ENCODE measurements at regions not wholly inside any gene's neighbourhood (a gene's known extent, or its start where the extent isn't known, plus 50 kb on each side); places are given as distances from the start of the nearest gene placed in this dataset.

DNA sequence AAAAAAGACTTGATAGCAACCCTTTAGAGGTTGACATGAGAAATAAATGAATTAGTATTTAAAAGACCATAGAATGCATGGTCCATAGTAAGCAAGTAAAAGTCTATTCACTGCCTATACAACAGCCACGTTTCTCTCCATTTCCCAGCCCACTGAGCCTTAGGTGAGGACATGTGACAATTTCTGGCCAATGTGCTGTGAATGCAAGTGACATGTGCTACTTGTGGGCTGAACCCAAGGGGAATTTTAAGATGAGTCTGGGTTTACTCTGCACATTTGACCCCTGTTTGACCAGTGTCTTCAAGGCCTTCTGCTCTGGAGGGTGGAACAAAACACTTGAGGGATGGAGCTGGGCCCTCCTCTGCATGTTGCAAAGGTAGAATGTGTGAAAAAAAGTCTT lies 384.4 kb upstream of the KLF6 start:
- POLR2A ChIA-PET: no interaction called here
- no peak for TF ChIP-seq PTRF (tag; IDR thresholded peaks at IDR 0.05)
- no peak for TF ChIP-seq CBFA2T2 (conservative IDR thresholded peaks at IDR 0.05)
- TF ChIP-seq ZNF184 (CRISPR knock-in tag; IDR thresholded peaks at IDR 0.05): no peak
- intact Hi-C loops (cut with micrococcal nuclease) (no loop called here), in situ Hi-C loops (cut with MboI) (no loop called here)
- H3K9ac ChIP-seq (ENCODE audit: insufficient read depth in 1 of 2, low read depth in 2 of 2, low read length in 2 of 2): no peak overlapping the region
- ATAC-seq (no peak), DNase-seq (ENCODE audit: extremely low read depth in 1 of 4, low spot score in 3 of 4) (no peak), FAIRE-seq (no peak)
- H4K20me1 ChIP-seq (replicated peaks; ENCODE audit: control insufficient read depth, insufficient read depth, low read length): no peaks in the 10 kb centered on the region
- no peak overlapping the region for H3K27ac ChIP-seq (ENCODE audit: extremely low read depth, low read depth, low read length)
- no peaks in the 10 kb centered on the region for H3K9me3 ChIP-seq (replicated peaks; ENCODE audit: control insufficient read depth, insufficient read depth, low read depth, low read length)
- H3K4me2 ChIP-seq (ENCODE audit: insufficient read depth, low read length): no peak overlapping the region
- CTCF ChIA-PET (ENCODE audit: low intra/inter-chr PET ratio): no interaction called here
- no peaks in the 10 kb centered on the region for H3K79me2 ChIP-seq (ENCODE audit: control insufficient read depth, insufficient read depth, low read length)
- H2AFZ ChIP-seq (ENCODE audit: low read depth, low read length): no peak overlapping the region
- H3K4me3 ChIP-seq: no peak overlapping the region
- H3K36me3 ChIP-seq (ENCODE audit: control insufficient read depth, insufficient read depth, low read length): no peaks in the 10 kb centered on the region
- WGBS (ENCODE audit: insufficient coverage, low coverage, missing lambda C conversion rate): 0% methylated on average over 1 of the region's 1 CpG
- H3K27me3 ChIP-seq (ENCODE audit: control insufficient read depth in 2 of 2, insufficient read depth in 2 of 2, low read length in 2 of 2): peaks cover 2 to 15% of the 10 kb centered on the region in 2 experiments; a peak in 3 of 5 replicates
- no peaks in the 10 kb centered on the region for H3K4me1 ChIP-seq (replicated peaks in 1 of 2; ENCODE audit: control insufficient read depth in 2 of 2, insufficient read depth in 2 of 2, low read length in 2 of 2)
- no TSS peak for BruUV-seq (replicated peaks)
- H3K9me1 ChIP-seq (ENCODE audit: control insufficient read depth, insufficient read depth, low read length): no peaks in the 10 kb centered on the region

DNA sequence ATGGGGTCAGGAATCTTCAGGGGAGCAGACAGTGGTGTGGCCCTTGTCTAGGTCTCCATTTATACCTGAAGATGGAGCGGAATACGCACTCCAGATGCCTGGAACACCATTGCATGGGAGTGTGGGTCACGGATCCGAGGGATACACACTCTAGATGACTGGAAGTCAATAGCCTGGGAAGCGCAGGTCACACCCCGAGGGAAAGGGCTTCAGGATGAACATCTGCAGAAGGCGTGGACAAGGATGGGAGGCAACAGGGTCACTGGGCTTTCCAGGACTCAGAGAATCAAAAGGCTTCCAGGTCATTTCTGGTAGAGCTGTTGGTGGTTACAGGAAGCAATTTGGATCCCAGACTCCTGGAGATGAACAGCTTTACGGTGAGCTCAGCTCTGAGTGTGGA lies 382.2 kb upstream of the KLF6 start:
- POLR2A ChIA-PET: no interaction called here
- in situ Hi-C loops (cut with MboI) (no loop called here), intact Hi-C loops (cut with micrococcal nuclease) (no loop called here)
- Histone ChIP-seq H3K27ac (ENCODE audit: extremely low read depth, low read depth, low read length) (no peak overlapping the region), H2AFZ (ENCODE audit: low read depth, low read length) (no peak overlapping the region), H3K36me3 (ENCODE audit: control insufficient read depth, insufficient read depth, low read length) (no peaks in the 10 kb centered on the region), H3K9me1 (ENCODE audit: control insufficient read depth, insufficient read depth, low read length) (no peaks in the 10 kb centered on the region), H3K4me2 (ENCODE audit: insufficient read depth, low read length) (no peak overlapping the region), H3K9ac (ENCODE audit: insufficient read depth in 1 of 2, low read depth in 2 of 2, low read length in 2 of 2) (no peak overlapping the region), H4K20me1 (replicated peaks; ENCODE audit: control insufficient read depth, insufficient read depth, low read length) (no peaks in the 10 kb centered on the region), H3K4me1 (replicated peaks in 1 of 2; ENCODE audit: control insufficient read depth in 2 of 2, insufficient read depth in 2 of 2, low read length in 2 of 2) (no peaks in the 10 kb centered on the region), H3K79me2 (ENCODE audit: control insufficient read depth, insufficient read depth, low read length) (no peaks in the 10 kb centered on the region), H3K4me3 (no peak overlapping the region), H3K9me3 (replicated peaks; ENCODE audit: control insufficient read depth, insufficient read depth, low read depth, low read length) (no peaks in the 10 kb centered on the region), H3K27me3 (ENCODE audit: control insufficient read depth in 2 of 2, insufficient read depth in 2 of 2, low read length in 2 of 2) (peaks cover 2 to 11% of the 10 kb centered on the region in 2 experiments; a peak in 3 of 5 replicates)
- WGBS (ENCODE audit: insufficient coverage, low coverage, missing lambda C conversion rate): under 1% methylated on average over 8 of the region's 8 CpGs
- no peak for FAIRE-seq
- ATAC-seq: no peak
- CTCF ChIA-PET (ENCODE audit: low intra/inter-chr PET ratio): no interaction called here
- no TSS peak for BruUV-seq (replicated peaks)
- DNase-seq (ENCODE audit: extremely low read depth in 1 of 4, low spot score in 3 of 4): no peak
- TF ChIP-seq MTA3 (IDR thresholded peaks at IDR 0.05; ENCODE audit: borderline replicate concordance) (no peak), DMBX1 (CRISPR knock-in tag; IDR thresholded peaks at IDR 0.05; ENCODE audit: borderline replicate concordance) (no peak), SETDB1 (IDR thresholded peaks at IDR 0.05; ENCODE audit: low read length) (no peak), ZBTB7A (IDR thresholded peaks at IDR 0.05; ENCODE audit: borderline replicate concordance, control insufficient read depth, low read depth, low read length) (no peak), ZNF347 (CRISPR knock-in tag; IDR thresholded peaks at IDR 0.05; ENCODE audit: low read depth) (no peak), ZNF717 (CRISPR knock-in tag; IDR thresholded peaks at IDR 0.05) (no peak), SMARCC2 (IDR thresholded peaks at IDR 0.05; ENCODE audit: low read depth) (no peak), ZFP1 (CRISPR knock-in tag; IDR thresholded peaks at IDR 0.05) (no peak), SRSF1 (IDR thresholded peaks at IDR 0.05; ENCODE audit: low read depth, low read length) (no peak), TCFL5 (CRISPR knock-in tag; conservative IDR thresholded peaks at IDR 0.05) (no peak), CAMTA2 (CRISPR knock-in tag; conservative IDR thresholded peaks at IDR 0.05) (no peak), ZNF124 (CRISPR knock-in tag; IDR thresholded peaks at IDR 0.05) (no peak), FOXK2 (conservative IDR thresholded peaks at IDR 0.05 in 1 of 2, IDR thresholded peaks at IDR 0.05 in 1 of 2; ENCODE audit: low read depth in 2 of 2) (no peak), POLR2A (conservative IDR thresholded peaks at IDR 0.05) (no peak), NCOA1 (IDR thresholded peaks at IDR 0.05; ENCODE audit: low read depth) (no peak), CBX2 (IDR thresholded peaks at IDR 0.05; ENCODE audit: insufficient read depth, low read length, poor library complexity, severe bottlenecking) (no peak)
- TF ChIP-seq, protein P1, sequence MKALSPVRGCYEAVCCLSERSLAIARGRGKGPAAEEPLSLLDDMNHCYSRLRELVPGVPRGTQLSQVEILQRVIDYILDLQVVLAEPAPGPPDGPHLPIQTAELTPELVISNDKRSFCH (CRISPR knock-in tag; IDR thresholded peaks at IDR 0.05): no peak
- TF ChIP-seq, protein P1 (tag; IDR thresholded peaks at IDR 0.05): no peak

Measured in K562 (cell line).